Fibroblast of gingiva (primary cell): ENCODE measurements at regions not wholly inside any gene's neighbourhood (a gene's known extent, or its start where the extent isn't known, plus 50 kb on each side); places are given as distances from the start of the nearest gene placed in this dataset.
A peak's percentile ranks its signal among the peaks of the same experiment; 100 is the strongest.
"Not testable (repeated sequence)": the region's sequence is repeated elsewhere in the genome, so short reads cannot be mapped to it uniquely, and the experiment has no call there.

Experiments used
- DNase-seq: peaks from one replicate; pipeline ENCODE4 v3.0.0-alpha.2; 2011; ENCODE audit warnings: low read depth

DNA sequence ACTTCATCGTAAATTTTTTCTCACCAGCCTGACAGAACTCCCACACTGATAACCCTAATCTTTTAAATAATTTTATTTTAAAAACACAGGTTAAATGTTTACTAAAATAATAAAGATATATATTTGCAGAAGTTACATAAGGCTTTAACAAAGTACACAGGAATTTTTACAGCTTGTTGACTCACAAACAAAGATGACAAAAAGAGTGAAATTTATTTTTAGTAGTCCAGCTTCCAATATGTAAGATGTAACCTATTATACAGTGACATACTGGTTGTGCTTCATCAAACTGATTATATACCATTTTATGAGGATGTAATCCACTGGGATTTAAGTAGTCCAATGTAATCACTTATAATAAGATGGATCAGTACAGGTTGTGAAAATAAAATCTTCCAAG lies 348.9 kb upstream of the SLC39A10 start:
- no peak for DNase-seq

DNA sequence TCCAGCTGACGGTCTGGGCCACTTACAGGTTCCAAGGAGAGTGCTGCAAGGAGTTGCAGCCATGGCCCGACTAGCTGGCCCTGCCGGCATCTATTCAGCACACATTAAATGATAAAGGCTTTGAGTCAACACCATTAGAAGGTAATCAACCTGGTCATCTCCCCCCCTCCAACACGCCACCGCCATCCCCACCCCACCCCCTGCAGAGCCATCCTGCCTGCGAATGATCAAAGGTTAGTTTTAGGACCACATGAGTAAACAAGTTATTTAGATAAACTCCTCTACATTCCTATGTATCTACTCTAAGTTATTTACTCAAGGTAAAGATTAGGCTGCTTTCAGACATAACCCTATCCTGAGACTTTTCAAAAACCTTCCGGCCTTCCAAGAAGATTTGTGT lies 349.3 kb upstream of the SLC39A10 start:
- DNase-seq: no peak

GRCh38 chr2:195304310-195304709 lies 352.7 kb upstream of the SLC39A10 start:
- DNase-seq: peak; percentile 2

DNA sequence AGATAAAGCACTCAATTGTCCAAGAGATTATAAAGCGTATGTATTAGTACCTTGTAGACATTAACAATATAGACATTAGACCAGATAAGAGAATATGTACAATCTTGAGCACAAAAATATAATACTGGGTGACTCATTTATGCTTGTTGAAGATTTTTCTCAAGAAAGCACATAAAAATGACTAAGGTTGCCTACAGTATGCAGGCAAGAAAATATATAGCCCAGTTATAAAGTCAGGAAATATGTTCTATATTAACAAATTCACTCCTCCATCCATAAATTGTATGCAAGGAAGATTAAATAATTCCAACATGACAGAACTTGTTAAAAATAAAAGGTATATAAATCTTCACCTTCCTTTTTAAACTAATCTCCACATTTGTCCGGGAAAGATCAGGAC lies 356.4 kb upstream of the SLC39A10 start:
- no peak for DNase-seq

DNA sequence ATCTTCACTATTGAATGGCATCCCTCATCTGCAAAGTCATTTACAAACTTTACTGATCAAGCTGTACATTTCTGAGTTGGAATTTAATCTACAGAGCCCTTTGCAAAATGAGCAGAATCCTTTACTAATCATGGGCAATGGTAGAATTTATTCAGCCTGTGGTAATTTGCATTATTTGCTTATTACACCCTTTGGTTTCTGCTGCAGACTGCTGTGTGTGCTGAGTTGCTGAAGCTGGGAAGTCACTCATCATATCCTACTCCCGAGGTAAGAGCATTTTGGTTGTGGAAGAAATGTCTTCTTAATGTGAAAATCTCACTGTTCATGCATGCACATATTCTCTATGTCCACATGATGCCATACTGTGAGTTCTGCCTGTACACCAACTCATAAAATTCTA lies 357.4 kb upstream of the SLC39A10 start:
- DNase-seq: no peak

GRCh38 chr2:195296490-195296889 lies 360.5 kb upstream of the SLC39A10 start:
- DNase-seq: no peak

DNA sequence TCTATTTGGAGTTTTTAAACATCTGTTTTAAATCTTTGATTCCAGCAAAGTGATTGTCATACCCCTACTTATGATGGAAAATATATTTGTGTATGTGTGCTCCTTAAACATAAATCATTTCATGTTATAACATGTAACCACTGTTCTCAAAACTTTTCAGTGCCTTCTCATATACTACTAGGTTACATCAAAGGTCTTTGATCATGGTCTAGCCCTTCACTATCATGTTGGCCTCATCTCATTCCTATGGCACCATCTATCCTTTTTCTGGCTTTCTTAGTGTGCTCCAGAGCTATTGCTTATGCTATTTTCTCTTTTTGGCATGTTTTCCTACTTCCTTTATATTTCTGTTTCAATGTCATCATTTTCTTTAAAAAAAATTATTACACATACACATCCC lies 367.9 kb upstream of the SLC39A10 start:
- no peak for DNase-seq

DNA sequence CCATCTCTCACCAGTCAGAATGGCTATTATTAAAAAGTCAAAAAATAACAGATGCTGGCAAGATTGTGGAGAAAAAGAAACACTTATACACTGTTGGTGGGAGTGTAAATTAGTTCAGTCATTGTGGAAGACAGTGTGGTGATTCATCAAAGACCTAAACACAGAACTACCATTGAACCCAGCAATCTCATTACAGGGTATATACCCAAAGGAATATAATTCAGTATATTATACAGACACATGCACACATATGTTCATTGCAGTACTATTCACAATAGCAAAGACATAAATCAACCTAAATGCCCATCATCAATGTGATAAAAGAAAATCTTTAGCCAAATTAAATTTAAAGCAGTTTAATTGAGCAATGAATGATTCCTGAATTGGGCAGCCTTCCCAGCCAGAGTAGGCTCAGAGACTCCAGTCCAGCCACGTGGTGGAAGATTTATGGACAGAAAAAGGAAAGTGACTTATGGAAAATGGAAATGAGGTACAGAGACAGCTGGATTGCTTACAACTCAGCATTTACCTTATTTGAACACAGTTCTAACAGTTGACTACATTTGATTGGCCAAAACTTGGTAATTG lies 377.1 kb upstream of the SLC39A10 start:
- DNase-seq: no peak

GRCh38 chr2:195270466-195271039 lies 386.5 kb upstream of the SLC39A10 start:
- DNase-seq: no peak

GRCh38 chr2:195269220-195269619 lies 387.8 kb upstream of the SLC39A10 start:
- no peak for DNase-seq

- no peak for DNase-seq
These were observed 399.0 kb upstream of the SLC39A10 start for GRCh38 chr2:195257979-195258378.

DNA sequence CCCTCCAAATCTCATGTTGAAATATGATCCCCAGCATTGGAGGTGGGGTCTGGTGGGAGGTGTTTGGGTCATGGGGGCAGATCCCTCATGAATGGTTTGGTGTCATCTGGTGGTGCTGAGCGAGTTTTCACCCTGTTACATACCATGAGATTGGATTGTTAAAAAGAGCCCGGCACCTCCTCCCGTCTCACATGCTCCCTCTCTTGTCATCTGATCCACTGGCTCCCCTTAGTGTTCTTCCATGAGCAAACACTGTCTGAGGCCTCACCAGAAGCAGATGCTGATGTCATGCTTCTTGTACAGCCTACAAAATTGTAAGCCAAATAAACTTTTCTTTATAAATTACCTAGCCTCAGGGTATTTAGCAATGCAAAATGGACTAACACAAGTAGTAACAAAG lies 405.0 kb upstream of the SLC39A10 start:
- no peak for DNase-seq

DNA sequence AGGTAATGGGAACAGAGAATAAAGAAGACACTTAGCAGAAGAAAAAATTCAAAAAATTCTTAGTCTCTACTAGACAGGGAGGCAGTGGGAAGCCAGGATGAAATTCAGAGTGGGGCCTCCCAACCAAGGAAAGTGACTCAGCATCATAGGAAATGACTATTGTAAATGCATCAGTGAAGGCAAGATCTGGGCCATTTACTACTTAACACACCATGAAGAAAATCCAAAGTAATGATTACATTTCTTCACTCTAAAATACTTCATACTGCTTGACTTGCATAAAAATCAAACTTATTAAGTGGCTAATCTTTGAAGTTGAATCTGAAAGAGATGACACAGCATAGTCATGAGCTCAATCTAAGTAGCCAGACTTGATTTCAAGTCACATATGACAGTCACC lies 405.8 kb upstream of the SLC39A10 start:
- no peak for DNase-seq

DNA sequence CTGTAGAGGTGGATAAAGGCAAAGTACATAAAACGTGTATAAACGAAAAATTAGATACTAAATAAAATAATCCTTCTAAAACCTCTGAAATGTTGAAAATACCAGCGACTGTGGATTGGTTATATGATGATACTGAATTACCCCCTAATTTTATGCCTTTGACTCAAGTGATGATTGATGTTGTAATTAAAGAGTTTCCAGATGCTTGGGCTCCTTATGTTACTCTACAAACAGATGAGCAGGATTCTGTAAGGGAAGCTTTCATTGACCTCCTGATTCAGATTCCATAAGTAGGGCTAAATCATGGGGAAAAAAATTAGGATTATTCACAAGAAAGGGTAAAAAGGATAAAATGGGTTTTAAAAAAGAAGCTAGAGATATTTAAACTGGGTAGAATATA lies 418.2 kb upstream of the SLC39A10 start:
- no peak for DNase-seq

GRCh38 chr2:195238379-195238778 lies 418.6 kb upstream of the SLC39A10 start:
- DNase-seq: peak; percentile 7

DNA sequence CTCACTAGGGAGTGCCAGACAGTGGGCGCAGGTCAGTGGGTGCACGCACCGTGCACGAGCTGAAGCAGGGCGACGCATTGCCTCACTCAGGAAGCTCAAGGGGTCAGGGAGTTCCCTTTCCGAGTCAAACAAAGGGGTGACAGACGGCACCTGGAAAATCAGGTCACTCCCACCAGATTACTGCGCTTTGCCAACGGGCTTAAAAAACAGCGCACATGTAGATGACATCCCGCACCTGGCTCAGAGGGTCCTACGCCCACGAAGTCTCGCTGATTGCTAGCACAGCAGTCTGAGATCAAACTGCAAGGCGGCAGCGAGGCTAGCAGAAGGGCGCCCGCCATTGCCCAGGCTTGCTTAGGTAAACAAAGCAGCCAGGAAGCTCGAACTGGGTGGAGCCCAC lies 428.5 kb upstream of the SLC39A10 start:
- DNase-seq: not testable (repeated sequence)

GRCh38 chr2:195214072-195214471 lies 443.0 kb upstream of the SLC39A10 start:
- DNase-seq: no peak

DNA sequence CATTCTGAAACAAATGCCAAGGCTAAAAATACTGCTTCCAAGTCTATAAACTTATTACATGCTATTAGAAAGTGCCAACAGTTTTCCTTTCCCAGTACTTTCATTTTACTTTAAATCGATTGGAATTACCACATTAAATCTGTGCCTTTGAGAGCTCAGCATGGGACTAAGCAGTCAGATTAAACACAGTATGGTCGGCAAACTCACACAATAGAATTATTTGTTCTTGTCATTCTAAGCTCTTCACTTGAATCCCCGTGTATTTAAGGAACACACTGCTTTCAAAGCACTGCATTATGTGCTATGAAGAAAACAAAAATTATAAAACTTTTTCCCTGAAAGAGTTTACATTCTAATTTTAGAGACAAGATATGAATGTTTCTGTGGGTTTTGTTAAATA lies 444.4 kb upstream of the SLC39A10 start:
- DNase-seq: no peak

- DNase-seq: no peak
These were observed 454.7 kb upstream of the SLC39A10 start for GRCh38 chr2:195202163-195202845.

DNA sequence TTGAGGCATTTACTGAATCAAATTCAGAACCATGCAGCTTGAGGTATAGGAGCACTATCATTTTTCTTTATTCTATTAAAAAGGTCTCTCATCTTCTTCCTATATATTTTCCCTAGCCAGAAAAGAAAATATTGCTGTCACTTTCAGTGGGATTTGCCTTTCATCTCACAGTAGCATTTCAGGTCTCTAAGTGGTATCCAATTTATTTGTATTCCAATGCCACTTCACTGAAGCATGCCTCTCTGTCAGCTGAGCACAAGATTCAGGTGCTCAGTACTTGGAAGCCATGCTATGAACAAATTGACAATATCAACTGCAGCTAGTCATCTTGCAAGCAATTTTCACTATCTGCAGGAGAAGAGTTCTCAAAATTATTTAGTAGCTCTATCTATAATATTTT lies 457.2 kb upstream of the SLC39A10 start:
- DNase-seq: no peak

GRCh38 chr2:195181059-195181705 lies 475.8 kb upstream of the SLC39A10 start:
- DNase-seq: no peak

- no peak for DNase-seq
These were observed 488.7 kb upstream of the SLC39A10 start for GRCh38 chr2:195168369-195168768.

GRCh38 chr2:195164930-195165329 lies 492.1 kb upstream of the SLC39A10 start:
- no peak for DNase-seq
